ENCODE measurements at regions not wholly inside any gene's neighbourhood (a gene's known extent, or its start where the extent isn't known, plus 50 kb on each side); places are given as distances from the start of the nearest gene placed in this dataset.
"Not testable (repeated sequence)": the region's sequence is repeated elsewhere in the genome, so short reads cannot be mapped to it uniquely, and the experiment has no call there.

DNA sequence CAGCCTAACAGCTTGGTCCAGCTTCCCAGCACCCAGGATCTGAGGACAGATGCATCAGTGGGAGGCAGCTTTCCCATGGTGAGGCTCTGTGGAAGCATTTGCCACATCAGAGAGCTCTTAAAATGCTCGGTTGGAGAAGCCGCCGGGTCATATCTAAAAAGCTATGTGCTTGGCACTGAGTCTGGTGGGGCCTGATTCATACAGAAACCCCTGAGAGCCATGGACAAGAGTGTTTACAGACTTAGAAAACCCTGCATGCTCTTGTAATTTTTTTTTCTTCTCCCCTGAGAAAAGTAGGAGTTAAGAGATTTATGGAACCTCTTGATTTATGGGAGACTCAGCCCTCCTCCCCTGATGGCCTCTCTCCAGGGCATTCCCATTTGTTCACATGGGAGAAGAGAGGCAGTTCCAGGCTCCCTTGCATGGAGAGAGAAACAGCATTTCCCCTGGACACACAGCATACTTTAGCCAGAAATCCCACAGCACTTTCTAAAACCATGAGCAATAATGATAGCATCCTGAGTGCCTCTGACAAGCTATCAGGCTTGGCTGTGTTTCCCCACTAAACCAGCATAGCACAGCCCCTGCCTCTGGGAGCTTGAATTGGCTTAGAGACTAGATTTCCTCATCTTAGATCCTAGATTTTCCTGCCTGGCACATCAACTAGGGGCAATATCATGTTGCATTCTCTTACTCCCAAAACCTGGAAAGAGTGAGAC, 322.1 kb upstream of the AUTS2 start:
- DNase-seq (ENCODE audit: low read depth, low spot score): no peak

DNA sequence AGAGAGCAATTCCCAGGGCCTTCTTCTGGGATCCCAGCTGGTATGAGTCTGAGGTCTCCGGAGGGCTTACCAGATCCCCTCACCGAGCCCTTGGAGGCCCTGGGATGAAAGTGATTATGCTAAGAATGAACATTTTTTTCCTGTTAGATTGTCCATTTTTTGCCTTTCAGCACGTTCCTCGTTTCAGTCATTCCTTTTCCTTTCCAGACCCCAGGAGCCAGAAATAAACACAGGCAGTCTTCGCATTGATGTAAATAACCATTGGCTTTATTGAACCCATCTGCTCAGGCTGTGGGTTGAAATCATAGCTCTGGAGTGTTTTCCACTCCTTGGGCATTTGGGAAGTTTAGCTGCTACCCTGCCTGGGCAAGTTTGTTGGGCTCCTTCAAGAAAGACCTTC, 320.9 kb upstream of the AUTS2 start:
- DNase-seq (ENCODE audit: low read depth, low spot score): no peak

DNA sequence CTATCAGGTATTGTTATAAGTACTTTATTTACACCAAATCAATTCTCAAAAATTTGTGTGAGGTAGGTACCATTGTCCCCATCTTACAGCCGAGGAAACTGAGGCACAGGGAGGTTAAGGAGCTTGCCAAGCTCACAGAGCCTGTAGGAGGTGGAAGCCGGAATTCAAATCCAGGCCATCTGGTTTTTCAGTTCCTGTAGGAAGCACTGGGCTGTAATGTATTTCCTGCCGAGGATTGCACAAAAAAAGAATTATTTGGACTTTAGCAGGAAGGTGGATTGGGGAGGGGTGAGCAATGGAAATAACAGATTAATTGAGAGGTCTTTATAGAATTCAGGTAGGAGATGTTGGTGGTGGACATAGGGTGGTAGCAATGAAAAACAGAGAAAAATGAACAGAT, 315.3 kb upstream of the AUTS2 start:
- DNase-seq (ENCODE audit: low read depth, low spot score): no peak

DNA sequence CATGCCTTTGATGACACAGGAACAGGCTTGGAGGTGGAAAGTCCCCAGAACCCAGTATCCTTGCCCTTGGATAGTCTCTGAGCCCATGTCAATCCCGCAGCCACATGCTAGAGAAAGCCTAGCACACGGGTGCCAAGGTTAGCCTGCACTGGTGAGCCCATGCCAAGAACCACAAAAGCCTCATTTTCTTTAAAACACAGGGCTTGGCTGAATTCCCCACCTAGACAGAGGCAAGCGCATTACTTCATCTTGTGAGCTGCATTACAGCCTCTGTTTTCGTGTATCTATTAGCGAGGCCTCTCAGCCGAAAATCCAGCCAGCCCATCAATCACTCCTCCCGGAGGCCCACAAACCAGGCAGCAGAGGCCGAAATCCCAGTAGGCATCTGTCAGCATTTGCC, 314.9 kb upstream of the AUTS2 start:
- no peak for DNase-seq (ENCODE audit: low read depth, low spot score)

DNA sequence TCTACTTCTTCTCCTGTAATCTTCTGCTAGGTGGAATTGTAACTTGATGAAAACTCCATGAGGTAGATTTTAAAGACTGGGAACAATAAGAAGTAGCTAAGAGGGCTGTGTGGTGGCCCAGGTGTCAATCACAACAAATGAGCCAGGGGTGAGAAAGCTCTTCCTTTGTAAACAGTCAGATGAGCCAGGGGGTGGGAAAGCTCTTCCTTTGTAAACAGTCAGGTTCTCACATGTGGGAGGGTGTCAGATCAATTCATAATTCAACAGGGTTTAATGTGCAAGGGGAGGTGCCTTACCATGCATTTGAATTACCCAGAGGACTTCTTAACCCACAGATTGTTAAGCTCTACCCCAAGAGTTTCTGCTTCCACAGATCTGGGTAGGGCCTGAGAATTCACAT, 312.4 kb upstream of the AUTS2 start:
- no peak for DNase-seq (ENCODE audit: low read depth, low spot score)

DNA sequence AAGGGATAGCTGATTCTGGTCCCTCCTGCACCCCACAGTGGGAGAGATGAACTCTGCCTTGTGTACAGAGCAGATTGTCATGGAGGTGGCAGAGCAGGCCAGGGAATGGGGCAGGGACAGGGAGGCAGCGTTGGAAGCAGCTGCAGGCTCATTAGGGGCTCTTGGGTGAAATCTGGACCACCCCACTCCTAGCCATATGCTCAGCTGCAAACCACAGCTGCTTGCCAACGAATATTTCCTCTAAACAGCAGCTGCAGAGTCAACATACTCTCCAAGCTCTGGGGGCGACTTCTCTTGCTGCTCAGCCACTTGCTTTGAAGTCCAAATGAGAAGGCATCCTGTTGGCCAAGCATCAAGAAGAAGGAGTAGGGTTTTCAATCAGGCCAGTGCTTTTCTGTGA, 302.3 kb upstream of the AUTS2 start:
- DNase-seq (ENCODE audit: low read depth, low spot score): no peak

DNA sequence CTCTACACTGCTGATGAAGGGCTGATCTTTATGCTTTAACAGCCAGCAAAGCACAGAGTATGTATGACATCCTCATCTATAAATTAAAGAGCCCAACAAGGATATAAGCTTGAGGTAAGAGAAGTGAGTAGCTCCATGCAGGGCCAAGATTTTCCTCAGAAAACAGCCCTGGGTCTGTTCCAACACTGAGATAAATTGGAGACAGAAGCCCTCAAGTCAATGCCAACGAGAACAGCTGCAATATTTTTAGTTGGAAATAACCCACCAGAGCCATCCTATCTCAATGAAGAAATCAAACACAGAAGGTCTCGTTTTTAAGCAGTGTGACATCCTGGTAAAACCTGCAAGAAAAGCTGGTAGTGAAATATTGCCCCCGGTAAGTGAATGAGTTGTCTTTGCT, 297.0 kb upstream of the AUTS2 start:
- no peak for DNase-seq (ENCODE audit: low read depth, low spot score)

DNA sequence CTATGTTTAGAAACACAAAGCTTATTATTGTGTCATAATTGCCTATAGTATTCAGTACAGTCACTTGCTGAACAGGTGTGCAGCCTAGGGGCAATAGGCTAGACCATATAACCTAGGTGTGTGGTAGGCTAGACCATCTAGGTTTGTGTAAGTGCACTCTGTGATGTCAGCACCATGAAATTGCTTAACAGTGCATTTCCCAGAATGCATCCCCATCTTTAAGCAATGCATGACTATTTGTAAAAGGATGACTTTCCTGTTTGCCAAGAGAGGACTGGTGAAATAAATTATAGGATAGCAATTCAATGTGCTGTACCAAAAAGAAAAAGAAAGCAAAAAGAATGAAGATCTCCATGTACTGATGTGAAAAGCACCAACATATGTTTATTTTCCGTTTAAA, 288.7 kb upstream of the AUTS2 start:
- no peak for DNase-seq (ENCODE audit: low read depth, low spot score)

DNA sequence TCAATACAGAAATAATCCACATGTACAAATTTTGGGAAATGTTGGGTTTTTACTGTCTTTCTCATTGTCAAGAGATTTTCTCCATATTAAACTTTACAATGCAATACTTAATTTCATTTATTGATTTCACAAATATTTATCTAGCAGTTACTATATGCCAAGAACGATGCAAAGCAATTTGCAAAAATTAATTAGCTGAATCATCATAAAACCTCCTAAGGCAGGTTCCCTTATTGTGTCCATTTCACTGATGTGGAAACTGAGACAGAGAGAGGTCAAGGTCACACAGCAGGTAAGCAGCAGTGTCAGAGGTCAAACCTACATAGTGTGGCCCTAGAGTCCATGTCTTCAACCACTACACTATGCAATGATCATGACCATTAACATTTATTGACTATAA, 286.8 kb upstream of the AUTS2 start:
- DNase-seq (ENCODE audit: low read depth, low spot score): no peak

DNA sequence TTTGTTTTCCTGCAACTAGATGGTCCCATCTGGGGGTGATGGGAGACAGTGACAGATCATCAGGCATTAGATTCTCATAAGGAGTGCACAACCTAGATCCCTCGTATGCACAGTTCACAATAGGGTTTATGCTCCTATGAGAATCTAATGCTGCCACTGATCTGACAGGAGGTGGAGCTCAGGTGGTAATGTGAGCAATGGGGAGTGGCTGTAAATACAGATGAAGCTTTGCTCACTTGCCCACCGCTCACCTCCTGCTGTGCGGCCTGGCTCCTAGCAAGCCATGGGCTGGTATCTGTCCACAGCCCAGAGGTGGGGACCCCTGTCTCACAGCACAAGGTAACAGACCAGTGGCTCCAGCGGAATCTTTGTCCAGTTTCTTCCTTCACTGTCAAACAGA, 284.4 kb upstream of the AUTS2 start:
- not testable (repeated sequence) for DNase-seq (ENCODE audit: low read depth, low spot score)

DNA sequence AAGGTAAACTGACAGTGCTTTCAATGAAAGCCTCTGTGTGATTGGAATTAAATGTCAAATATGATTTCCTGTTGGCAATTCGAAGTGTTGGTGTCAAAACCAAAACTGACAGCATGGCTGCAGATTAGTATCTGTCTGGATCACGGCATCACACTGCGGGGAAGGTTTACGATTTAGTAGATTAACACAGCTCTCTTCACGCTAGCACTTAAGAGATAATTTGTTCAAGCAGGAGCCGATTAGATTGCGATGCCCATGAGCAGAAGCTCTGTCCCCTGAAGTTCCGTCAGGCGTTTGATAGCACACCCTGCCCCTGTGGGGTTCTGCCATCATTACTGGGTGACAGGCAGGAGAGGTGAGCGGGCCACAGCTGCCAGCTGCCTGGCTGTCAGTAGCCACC, 279.5 kb upstream of the AUTS2 start:
- DNase-seq (ENCODE audit: low read depth, low spot score): no peak

DNA sequence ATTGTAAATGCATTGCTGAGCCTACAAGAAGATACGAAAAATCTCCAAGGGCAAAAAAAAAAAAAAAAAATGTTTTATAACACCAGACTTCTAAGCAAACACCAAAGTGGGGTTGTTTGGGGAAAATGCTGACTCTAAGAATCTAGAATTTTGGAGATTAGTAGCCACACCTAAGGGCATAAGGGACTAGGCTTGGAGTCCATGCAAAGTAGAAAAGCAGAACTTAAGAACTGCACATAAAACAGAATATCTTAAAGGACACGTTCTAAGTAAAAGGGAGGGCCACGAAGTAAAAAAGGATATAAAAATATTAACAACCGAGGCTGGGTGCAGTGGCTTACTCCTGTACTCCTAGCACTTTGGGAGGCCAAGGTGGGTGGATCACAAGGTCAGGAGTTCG, 269.8 kb upstream of the AUTS2 start:
- DNase-seq (ENCODE audit: low read depth, low spot score): no peak

DNA sequence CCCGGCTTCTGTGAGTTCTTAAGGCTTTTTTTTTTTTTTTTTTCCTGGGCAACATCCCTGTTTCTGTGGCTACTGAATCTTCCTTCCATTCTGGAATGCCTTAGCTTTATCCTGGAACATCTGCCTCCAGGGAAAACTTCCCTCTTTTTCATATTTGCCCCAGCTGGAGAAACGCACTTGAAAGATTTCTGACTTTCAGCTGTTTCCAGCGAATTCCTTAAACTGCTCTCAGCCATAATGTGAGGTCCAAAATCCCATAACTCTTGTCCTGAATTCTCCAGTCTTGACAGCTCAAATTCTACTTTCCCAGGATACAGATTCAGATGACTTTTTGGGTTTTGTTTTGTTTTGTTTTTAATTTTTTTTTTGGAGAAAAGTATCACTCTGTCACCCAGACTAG, 263.6 kb upstream of the AUTS2 start:
- no peak for DNase-seq (ENCODE audit: low read depth, low spot score)

DNA sequence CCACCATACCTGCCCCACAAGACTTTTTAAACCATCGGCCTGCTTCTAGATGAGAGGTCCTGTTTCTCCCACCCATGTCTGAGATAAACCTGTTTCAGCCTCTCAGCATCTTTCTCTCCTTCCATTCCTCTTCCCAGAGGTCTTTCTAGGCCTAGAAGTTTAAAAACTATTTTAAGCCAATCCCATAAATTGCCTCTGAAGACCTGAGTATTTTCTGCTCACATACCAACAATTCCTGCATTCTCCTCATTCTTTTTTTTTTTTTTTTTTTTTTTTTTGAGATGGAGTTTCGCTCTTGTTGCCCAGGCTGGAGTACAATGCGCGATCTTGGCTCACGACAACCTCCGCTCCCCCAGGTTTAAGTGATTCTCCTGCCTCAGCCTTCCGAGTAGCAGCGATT, 262.9 kb upstream of the AUTS2 start:
- DNase-seq (ENCODE audit: low read depth, low spot score): no peak

DNA sequence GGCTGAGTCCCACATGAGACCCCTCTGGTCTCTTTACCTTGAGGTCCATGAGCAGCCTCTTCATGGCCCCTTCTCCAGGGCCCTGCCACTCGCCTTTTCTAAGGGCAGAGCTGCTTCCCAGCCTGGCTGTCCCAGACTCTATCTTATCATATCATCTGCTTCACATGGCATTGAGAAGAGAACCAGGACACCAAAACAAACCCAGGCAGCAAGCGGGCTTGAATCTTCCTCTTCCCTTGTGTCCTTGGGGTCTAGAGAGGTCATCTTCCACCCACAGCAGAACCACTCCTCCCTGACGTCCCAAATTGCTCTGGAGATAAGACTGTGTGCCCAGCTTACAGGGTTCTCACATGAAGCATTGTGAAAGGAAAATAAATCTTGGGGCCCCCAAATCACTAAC, 261.3 kb upstream of the AUTS2 start:
- DNase-seq (ENCODE audit: low read depth, low spot score): no peak

DNA sequence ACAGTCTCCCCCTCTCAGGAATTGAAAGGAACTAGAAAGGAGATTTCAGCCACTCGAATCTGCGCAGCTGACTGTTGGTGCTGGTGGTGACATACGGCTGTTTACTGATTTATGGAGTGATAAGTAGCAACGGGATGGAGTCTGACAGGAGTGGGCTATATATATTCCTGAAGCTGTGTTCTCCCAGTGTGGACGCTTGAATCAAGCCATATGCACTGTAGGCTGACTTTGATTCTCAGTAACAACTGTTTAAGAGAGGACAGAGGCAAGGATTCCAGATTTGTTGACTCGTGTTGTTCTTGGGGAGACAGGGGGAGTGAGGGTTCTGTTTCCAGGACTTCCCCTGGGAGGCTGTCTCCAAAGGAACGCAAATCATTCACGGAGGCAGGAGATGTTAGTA, 260.1 kb upstream of the AUTS2 start:
- DNase-seq (ENCODE audit: low read depth, low spot score): no peak

DNA sequence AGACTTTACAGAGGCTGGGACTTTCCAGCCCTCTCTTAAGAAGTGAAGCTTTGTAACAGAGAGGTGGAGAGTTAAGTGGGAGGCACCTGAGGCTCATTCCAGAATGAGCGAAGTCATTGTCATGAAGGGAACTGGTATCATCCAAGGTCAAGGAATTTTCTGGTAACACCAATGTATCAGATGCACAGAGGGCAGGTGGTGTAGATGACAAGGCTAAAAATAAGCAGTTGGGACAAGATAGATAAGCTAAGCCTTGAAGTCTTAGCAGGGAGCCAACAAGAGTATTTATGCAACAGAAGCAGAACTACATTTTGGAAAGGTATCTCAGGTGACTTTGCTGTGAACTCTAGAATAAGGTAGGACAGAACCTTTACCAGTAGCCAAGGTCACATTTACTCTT, 257.0 kb upstream of the AUTS2 start:
- DNase-seq (ENCODE audit: low read depth, low spot score): no peak

DNA sequence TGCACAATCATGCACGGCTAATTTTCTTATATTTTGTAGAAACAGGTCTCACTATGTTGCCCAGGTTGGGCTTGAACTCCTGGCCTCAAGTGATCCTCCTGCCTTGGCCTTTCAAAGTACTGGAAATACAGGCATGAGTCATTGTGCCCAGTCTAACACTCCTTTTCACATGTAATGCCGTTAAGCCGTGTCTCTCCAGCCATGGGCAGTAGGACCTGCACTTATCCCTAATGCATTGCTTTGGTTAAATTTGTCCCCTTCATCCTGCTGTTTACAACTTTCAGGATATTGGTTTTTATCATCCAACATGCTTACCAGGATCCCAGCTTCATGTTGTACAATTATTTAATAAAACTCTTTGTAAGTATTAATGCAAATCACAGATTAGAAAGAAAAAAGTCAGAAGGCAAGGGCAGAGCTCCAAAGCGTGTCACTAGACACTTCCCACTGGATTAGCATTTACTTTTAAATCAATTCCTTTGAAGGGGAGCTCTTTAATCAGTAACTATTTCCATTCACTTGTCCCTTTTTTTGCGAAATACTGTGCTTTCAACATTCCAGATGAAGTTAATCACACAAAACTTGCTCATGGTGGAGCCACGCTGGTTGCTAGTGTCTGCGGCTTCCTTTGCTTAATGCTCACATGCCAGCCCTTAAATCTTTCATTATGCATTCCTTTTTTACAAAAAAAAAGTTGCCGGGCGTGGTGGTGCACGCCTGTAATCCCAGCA, 256.0 kb upstream of the AUTS2 start:
- no peak for DNase-seq (ENCODE audit: low read depth, low spot score)

DNA sequence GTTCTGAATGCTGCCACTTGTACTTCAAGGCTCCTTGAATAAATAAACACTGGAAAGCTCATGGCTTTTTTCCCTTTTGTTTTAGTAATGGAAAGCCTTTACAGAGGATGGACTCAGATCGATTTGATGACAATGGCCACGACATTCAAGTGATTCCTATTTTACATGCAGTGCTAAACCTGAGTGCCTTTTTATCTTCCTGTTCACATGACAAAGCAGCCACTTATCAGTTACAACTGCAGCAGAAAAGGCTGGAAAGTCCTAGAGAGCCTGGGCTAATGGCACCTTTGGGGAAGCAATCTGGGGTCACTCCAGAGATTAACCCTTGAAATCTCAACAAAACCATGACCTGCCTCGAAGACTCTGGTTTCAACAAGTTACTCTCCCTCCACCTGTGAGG, 249.0 kb upstream of the AUTS2 start:
- no peak for DNase-seq (ENCODE audit: low read depth, low spot score)

DNA sequence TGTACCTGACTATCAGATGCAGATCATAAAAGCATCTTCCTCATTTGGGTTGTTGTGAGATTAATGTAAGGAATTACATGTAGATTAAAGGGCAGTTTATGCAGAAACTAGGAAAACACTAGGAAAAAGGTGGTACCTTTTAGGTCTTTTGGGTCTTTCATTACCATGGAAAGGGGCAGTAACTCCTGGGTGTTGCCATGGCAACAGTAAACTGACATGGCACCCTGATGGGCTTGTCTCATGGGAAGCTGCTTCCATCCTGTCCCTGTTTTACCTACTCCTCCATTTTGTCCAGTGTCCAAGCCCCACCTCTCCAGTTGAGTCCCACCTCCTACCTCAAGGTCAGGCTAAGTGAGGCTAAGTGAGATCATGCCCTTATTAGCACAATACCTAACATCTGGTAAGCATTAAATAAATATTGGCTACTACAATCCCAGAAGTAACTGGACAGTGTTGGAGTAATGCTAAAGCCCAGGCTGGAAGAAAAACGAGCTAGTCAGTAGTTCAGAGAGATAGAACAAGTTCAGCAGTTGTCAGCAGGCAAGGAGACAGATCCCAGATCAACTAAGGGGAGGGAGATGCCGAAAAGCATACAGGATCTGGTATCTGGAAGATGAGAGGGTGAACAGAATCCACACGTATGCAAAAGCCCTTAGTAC, 240.0 kb upstream of the AUTS2 start:
- DNase-seq (ENCODE audit: low read depth, low spot score): no peak

DNA sequence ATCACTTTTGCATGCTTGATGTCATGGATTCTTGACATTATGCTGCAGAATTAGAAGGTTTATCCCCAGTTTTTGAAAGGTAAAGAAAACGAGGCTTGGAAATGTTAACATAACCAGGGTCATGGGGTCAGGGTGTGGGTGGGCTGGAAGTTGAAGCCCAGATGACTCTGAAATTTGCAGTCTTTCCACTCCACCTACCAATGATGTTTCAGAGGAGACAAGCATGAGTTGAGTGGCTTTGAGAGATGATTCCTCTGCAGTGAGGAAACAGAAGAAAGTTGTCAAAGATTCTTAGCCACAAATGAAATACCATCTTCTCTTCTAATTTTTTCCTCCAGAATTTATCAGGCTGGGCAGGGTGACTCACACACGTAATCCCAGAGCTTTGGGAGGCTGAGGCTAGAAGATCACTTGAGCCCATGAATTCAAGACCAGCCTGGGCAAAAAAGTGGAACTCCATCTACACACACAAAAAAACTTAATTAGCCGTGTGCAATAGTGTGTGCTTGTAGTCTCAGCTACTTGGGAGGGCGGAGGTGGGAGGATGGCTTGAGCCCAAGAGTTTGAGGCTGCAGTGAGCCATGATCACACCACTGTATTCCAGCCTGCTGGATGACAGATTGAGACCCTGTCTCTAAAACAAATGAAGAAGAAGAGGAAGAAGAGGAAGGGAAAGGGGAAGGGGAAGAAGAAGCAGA, 239.1 kb upstream of the AUTS2 start:
- DNase-seq (ENCODE audit: low read depth, low spot score): no peak

DNA sequence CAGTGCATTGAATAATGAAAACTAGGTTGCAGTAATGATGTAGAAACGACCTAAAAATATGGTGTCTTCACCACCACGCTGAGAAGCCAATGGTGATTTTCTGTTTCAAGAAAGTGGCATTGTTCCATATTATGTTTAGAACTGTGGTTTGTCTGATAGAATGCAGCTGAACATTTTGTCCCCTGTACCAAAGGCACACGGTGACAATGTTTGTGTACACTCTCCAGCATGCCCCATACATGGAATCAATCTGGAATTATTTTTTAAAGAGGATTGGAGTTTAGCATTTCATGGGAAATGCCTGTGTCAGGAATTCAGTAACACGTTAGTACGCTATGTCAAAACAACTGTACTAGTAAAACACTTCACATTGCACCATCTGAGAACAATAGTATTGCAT, 237.4 kb upstream of the AUTS2 start:
- DNase-seq (ENCODE audit: low read depth, low spot score): no peak

DNA sequence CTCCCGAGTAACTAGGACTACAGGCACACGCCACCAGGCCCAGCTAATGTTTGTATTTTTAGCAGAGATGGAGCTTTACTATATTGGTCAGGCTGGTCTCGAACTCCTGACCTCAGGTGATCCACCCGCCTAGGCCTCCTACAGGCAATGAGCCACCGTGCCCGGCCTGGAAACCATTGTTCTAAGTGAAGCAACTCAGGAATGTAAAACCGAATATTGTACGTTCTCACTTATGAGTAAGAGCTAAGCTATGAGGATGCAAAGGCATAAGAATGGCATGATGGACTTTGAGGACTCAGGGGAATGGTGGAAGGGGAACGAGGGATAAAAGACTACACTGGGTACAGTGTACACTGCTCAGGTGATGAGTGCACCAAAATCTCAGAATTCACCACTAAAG, 235.1 kb upstream of the AUTS2 start:
- no peak for DNase-seq (ENCODE audit: low read depth, low spot score)
